ENCODE measurements at regions not wholly inside any gene's neighbourhood (a gene's known extent, or its start where the extent isn't known, plus 50 kb on each side); places are given as distances from the start of the nearest gene placed in this dataset.

GRCh38 chr2:10499911-10500521 is 51.9 kb upstream of the ODC1 start:
- Histone ChIP-seq H3K27me3 (ENCODE audit: insufficient read depth, low read depth) (no peaks in the 10 kb centered on the region), H2AFZ (ENCODE audit: low read depth) (no peak overlapping the region), H3K4me3 (IDR thresholded peaks at IDR 0.05; ENCODE audit: insufficient read depth, low read depth, low read length) (no peak overlapping the region), H3K79me2 (ENCODE audit: insufficient read depth, low read depth) (no peaks in the 10 kb centered on the region), H3K27ac (no peak overlapping the region), H3K4me1 (ENCODE audit: low read depth, poor library complexity, severe bottlenecking) (no peaks in the 10 kb centered on the region), H3K9ac (no peak overlapping the region), H4K20me1 (ENCODE audit: insufficient read depth) (no peaks in the 10 kb centered on the region), H3K36me3 (ENCODE audit: insufficient read depth) (no peaks in the 10 kb centered on the region), H3K4me2 (no peak overlapping the region)
- TF ChIP-seq CTCF (conservative IDR thresholded peaks at IDR 0.05; ENCODE audit: low read depth, low read length) = no peak

GRCh38 chr2:10499275-10499907 is 51.3 kb upstream of the ODC1 start:
- no peaks in the 10 kb centered on the region for H3K36me3 ChIP-seq (ENCODE audit: insufficient read depth)
- H3K27ac ChIP-seq = no peak overlapping the region
- no peak overlapping the region for H3K9ac ChIP-seq
- H2AFZ ChIP-seq (ENCODE audit: low read depth) = no peak overlapping the region
- H3K79me2 ChIP-seq (ENCODE audit: insufficient read depth, low read depth) = no peaks in the 10 kb centered on the region
- no peak overlapping the region for H3K4me2 ChIP-seq
- no peaks in the 10 kb centered on the region for H3K27me3 ChIP-seq (ENCODE audit: insufficient read depth, low read depth)
- TF ChIP-seq CTCF (conservative IDR thresholded peaks at IDR 0.05; ENCODE audit: low read depth, low read length) = no peak
- no peaks in the 10 kb centered on the region for H3K4me1 ChIP-seq (ENCODE audit: low read depth, poor library complexity, severe bottlenecking)
- H4K20me1 ChIP-seq (ENCODE audit: insufficient read depth) = no peaks in the 10 kb centered on the region
- no peak overlapping the region for H3K4me3 ChIP-seq (IDR thresholded peaks at IDR 0.05; ENCODE audit: insufficient read depth, low read depth, low read length)

- Histone ChIP-seq H2AFZ (ENCODE audit: low read depth) (no peak overlapping the region), H4K20me1 (ENCODE audit: insufficient read depth) (no peaks in the 10 kb centered on the region), H3K4me3 (IDR thresholded peaks at IDR 0.05; ENCODE audit: insufficient read depth, low read depth, low read length) (no peak overlapping the region), H3K4me1 (ENCODE audit: low read depth, poor library complexity, severe bottlenecking) (peaks cover 4% of the 10 kb centered on the region), H3K9ac (no peak overlapping the region), H3K27ac (no peak overlapping the region), H3K27me3 (ENCODE audit: insufficient read depth, low read depth) (no peaks in the 10 kb centered on the region), H3K36me3 (ENCODE audit: insufficient read depth) (no peaks in the 10 kb centered on the region), H3K4me2 (no peak overlapping the region), H3K79me2 (ENCODE audit: insufficient read depth, low read depth) (no peaks in the 10 kb centered on the region)
- TF ChIP-seq CTCF (conservative IDR thresholded peaks at IDR 0.05; ENCODE audit: low read depth, low read length) = no peak
These were observed 50.6 kb upstream of the ODC1 start for GRCh38 chr2:10498525-10499274.
